ENCODE measurements at regions not wholly inside any gene's neighbourhood (a gene's known extent, or its start where the extent isn't known, plus 50 kb on each side); places are given as distances from the start of the nearest gene placed in this dataset.

DNA sequence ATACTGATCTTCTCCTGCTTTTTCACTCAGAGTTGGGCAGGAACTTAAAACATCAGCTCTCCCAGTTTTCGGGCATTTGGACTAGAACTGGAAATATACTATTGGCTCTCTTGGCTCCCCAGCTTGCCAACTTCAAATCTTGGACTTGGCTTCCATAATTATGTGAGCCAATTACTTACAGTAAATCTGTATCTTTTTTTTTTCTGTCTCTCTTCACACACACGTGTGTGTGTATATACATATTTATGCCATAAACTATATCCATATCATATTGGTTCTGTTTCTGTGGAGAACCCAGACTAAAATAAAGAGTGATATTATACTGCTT, 379.6 kb upstream of the PRR16 start:
- no peak for TF ChIP-seq EP300 (IDR thresholded peaks at IDR 0.05)
- TF ChIP-seq, protein P1, sequence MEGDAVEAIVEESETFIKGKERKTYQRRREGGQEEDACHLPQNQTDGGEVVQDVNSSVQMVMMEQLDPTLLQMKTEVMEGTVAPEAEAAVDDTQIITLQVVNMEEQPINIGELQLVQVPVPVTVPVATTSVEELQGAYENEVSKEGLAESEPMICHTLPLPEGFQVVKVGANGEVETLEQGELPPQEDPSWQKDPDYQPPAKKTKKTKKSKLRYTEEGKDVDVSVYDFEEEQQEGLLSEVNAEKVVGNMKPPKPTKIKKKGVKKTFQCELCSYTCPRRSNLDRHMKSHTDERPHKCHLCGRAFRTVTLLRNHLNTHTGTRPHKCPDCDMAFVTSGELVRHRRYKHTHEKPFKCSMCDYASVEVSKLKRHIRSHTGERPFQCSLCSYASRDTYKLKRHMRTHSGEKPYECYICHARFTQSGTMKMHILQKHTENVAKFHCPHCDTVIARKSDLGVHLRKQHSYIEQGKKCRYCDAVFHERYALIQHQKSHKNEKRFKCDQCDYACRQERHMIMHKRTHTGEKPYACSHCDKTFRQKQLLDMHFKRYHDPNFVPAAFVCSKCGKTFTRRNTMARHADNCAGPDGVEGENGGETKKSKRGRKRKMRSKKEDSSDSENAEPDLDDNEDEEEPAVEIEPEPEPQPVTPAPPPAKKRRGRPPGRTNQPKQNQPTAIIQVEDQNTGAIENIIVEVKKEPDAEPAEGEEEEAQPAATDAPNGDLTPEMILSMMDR (IDR thresholded peaks at IDR 0.05) = no peak
- TF ChIP-seq POLR2AphosphoS5 (IDR thresholded peaks at IDR 0.05) = no peak
- TF ChIP-seq POLR2A (IDR thresholded peaks at IDR 0.05) = no peak
- H3K9me3 ChIP-seq = no peaks in the 10 kb centered on the region
- no peak overlapping the region for H3K4me3 ChIP-seq
- no peaks in the 10 kb centered on the region for H3K4me1 ChIP-seq
- H3K27me3 ChIP-seq = no peaks in the 10 kb centered on the region
- no peaks in the 10 kb centered on the region for H3K36me3 ChIP-seq
- WGBS, 2 donors (ENCODE audit: low coverage in 1 of 2) = 33 to 34% methylated on average over 2 of the region's 2 CpGs
- H3K27ac ChIP-seq = no peak overlapping the region
- ATAC-seq = no peak

GRCh38 chr5:120086081-120086480, 378.0 kb upstream of the PRR16 start:
- no peaks in the 10 kb centered on the region for H3K36me3 ChIP-seq
- WGBS, 2 donors (ENCODE audit: low coverage in 1 of 2) = 83 to 89% methylated on average over 2 of the region's 2 CpGs
- no peaks in the 10 kb centered on the region for H3K4me1 ChIP-seq
- no peak for TF ChIP-seq EP300 (IDR thresholded peaks at IDR 0.05)
- no peak for TF ChIP-seq POLR2A (IDR thresholded peaks at IDR 0.05)
- no peak for TF ChIP-seq POLR2AphosphoS5 (IDR thresholded peaks at IDR 0.05)
- TF ChIP-seq, protein P1 (IDR thresholded peaks at IDR 0.05) = no peak
- H3K27me3 ChIP-seq = no peaks in the 10 kb centered on the region
- H3K4me3 ChIP-seq = no peak overlapping the region
- no peak for ATAC-seq
- no peaks in the 10 kb centered on the region for H3K9me3 ChIP-seq
- H3K27ac ChIP-seq = no peak overlapping the region

GRCh38 chr5:120088412-120088811, 375.7 kb upstream of the PRR16 start:
- no peak for ATAC-seq
- TF ChIP-seq POLR2A (IDR thresholded peaks at IDR 0.05) (no peak), EP300 (IDR thresholded peaks at IDR 0.05) (no peak), POLR2AphosphoS5 (IDR thresholded peaks at IDR 0.05) (no peak)
- TF ChIP-seq, protein P1 (IDR thresholded peaks at IDR 0.05) = no peak
- WGBS, 2 donors (ENCODE audit: low coverage in 1 of 2) = 57 to 93% methylated on average over 2 of the region's 2 CpGs
- H3K9me3 ChIP-seq = no peaks in the 10 kb centered on the region
- H3K4me1 ChIP-seq = no peaks in the 10 kb centered on the region
- H3K27me3 ChIP-seq = no peaks in the 10 kb centered on the region
- H3K4me3 ChIP-seq = no peak overlapping the region
- no peak overlapping the region for H3K27ac ChIP-seq
- H3K36me3 ChIP-seq = no peaks in the 10 kb centered on the region

GRCh38 chr5:120088836-120089235, 375.3 kb upstream of the PRR16 start:
- H3K27ac ChIP-seq = no peak overlapping the region

DNA sequence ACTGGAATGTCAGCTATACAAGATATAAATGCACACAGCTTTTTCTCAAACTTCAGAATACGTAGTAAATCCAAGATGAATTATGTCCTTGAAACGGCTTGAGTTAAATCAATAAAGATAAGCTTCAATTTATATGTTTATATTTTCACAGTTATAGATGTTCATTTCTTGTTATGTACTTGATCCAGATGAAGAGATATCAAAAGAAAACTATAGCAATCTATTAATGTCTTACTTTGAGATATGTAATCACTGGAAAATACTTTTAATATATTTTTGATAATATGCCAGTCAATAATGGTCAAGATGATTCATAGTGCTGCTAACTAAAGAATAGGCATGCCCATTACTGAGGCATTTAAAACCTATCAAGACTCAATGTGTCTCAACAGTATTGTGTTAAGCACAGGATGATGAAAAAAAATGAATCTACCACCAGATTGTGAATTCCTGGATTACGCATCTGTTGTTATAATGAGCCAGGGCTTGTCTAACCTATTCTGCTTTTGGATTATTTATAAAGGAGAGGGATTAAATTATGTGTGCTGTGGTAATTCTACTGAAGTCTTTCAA, 372.6 kb upstream of the PRR16 start:
- ATAC-seq = no peak
- 68 to 88% methylated on average over 3 of the region's 3 CpGs for WGBS, 2 donors (ENCODE audit: low coverage in 1 of 2)
- Histone ChIP-seq H3K4me3 (no peak overlapping the region), H3K9me3 (no peaks in the 10 kb centered on the region), H3K4me1 (no peaks in the 10 kb centered on the region), H3K36me3 (no peaks in the 10 kb centered on the region), H3K27me3 (no peaks in the 10 kb centered on the region), H3K27ac (no peak overlapping the region)
- no peak for TF ChIP-seq EP300 (IDR thresholded peaks at IDR 0.05)
- no peak for TF ChIP-seq POLR2AphosphoS5 (IDR thresholded peaks at IDR 0.05)
- TF ChIP-seq POLR2A (IDR thresholded peaks at IDR 0.05) = no peak
- TF ChIP-seq, protein P1 (IDR thresholded peaks at IDR 0.05) = no peak

More at GRCh38 chr5:120088836-120089235, 375.3 kb upstream of the PRR16 start:
- 39 to 69% methylated on average over 1 of the region's 1 CpG for WGBS, 2 donors (ENCODE audit: low coverage in 1 of 2)
- no peak for ATAC-seq
- TF ChIP-seq EP300 (IDR thresholded peaks at IDR 0.05) = no peak
- TF ChIP-seq, protein P1 (IDR thresholded peaks at IDR 0.05) = no peak
- TF ChIP-seq POLR2A (IDR thresholded peaks at IDR 0.05) = no peak
- TF ChIP-seq POLR2AphosphoS5 (IDR thresholded peaks at IDR 0.05) = no peak
- Histone ChIP-seq H3K9me3 (no peaks in the 10 kb centered on the region), H3K36me3 (no peaks in the 10 kb centered on the region), H3K4me3 (no peak overlapping the region), H3K27me3 (no peaks in the 10 kb centered on the region), H3K4me1 (no peaks in the 10 kb centered on the region)
